Thyroid gland (tissue), 4 donors: ENCODE measurements at regions not wholly inside any gene's neighbourhood (a gene's known extent, or its start where the extent isn't known, plus 50 kb on each side); places are given as distances from the start of the nearest gene placed in this dataset.

Experiments used
- CTCF ChIP-seq, 6 experiments: fragments of 200-600 bp in 3 of 6; fragments of 450-650 bp in 3 of 6; sonication (generic) in 3 of 6; IDR thresholded peaks; one replicate each; pipeline ENCODE4 v1.5.1; 2016 to 2019; ENCODE audit warnings: antibody characterized with exemption in 6 of 6, mild to moderate bottlenecking in 2 of 6, inconsistent platforms in 1 of 6, moderate library complexity in 1 of 6
- POLR2A ChIP-seq, 2 donors: fragments of 450-650 bp; IDR thresholded peaks; one replicate each; pipeline ENCODE4 v1.6.1; 2017; ENCODE audit warnings: antibody characterized with exemption in 2 of 2, mild to moderate bottlenecking in 2 of 2, moderate library complexity in 1 of 2

- TF ChIP-seq CTCF (IDR thresholded peaks at IDR 0.05) (no peak), POLR2A (IDR thresholded peaks at IDR 0.05) (no peak)
These were observed 254.9 kb upstream of the TMEM132C start for GRCh38 chr12:128012110-128012509.
